ENCODE measurements at regions not wholly inside any gene's neighbourhood (a gene's known extent, or its start where the extent isn't known, plus 50 kb on each side); places are given as distances from the start of the nearest gene placed in this dataset.

DNA sequence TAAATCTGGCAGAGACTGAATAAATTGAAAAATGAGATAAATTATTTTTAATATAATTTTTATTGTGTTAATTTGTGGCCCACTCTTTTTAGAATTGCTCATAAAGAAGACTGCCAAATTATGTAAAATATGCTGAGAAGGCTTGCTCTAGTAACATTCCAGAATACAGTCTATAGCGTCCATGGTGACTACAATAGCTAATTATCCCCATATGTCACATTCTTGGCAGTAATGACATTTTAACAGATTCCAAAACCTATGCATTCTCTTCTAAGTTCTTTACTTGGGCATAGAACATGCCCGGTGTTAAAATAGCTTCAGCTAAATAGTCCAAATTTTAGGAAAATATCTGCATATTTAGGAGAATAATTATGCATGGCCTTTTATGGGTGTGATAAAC is 697.0 kb upstream of the SEMA6A start:
- Histone ChIP-seq H3K27ac (no peak overlapping the region), H3K36me3 (no peaks in the 10 kb centered on the region), H3K4me3 (no peak overlapping the region), H3K27me3 (no peaks in the 10 kb centered on the region), H3K4me1 (no peaks in the 10 kb centered on the region), H3K9me3 (no peaks in the 10 kb centered on the region)
- TF ChIP-seq POLR2A (IDR thresholded peaks at IDR 0.05): no peak
- TF ChIP-seq, protein P1, sequence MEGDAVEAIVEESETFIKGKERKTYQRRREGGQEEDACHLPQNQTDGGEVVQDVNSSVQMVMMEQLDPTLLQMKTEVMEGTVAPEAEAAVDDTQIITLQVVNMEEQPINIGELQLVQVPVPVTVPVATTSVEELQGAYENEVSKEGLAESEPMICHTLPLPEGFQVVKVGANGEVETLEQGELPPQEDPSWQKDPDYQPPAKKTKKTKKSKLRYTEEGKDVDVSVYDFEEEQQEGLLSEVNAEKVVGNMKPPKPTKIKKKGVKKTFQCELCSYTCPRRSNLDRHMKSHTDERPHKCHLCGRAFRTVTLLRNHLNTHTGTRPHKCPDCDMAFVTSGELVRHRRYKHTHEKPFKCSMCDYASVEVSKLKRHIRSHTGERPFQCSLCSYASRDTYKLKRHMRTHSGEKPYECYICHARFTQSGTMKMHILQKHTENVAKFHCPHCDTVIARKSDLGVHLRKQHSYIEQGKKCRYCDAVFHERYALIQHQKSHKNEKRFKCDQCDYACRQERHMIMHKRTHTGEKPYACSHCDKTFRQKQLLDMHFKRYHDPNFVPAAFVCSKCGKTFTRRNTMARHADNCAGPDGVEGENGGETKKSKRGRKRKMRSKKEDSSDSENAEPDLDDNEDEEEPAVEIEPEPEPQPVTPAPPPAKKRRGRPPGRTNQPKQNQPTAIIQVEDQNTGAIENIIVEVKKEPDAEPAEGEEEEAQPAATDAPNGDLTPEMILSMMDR (IDR thresholded peaks at IDR 0.05): no peak
- DNase-seq: no peak

DNA sequence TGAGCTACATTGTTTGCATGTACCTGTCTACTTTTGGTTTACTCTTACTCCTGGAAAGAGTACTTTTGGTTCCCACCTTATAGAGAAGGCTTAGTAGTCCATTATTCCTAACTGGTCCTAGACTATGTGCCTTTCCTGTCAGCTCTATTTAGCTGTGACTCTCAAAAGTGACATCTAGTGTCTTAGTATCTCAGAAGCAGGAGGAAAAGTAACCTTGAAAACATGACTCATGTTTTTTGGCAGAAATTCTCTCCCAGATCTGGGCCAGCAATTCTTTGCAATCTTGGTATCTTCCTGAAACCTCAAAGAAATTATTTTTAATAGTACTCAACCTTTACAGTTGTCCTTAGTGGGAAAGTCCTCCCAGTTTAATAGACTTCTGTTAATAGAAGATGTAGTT is 691.7 kb upstream of the SEMA6A start:
- no peak for DNase-seq
- TF ChIP-seq, protein P1 (IDR thresholded peaks at IDR 0.05): no peak
- no peak for TF ChIP-seq POLR2A (IDR thresholded peaks at IDR 0.05)

DNA sequence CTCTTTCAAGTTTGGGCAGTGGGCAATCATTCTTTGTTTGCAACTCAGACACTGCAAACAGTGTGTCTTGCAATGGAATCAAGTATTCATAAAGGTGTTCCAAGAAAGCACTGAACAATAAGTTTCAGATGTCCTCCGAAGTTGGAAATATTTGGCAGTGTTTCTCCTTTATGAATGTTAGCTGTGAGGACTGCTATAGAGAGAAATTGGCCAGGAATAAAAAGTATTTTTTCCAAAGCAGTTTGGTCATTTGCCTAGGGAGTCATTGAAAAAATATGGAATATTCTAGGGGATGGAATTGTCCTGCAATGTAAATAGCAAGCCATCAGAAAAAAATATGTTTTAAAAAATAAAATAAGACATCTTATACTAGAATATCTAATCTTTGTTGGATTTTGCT is 688.6 kb upstream of the SEMA6A start:
- no peaks in the 10 kb centered on the region for H3K4me1 ChIP-seq
- H3K36me3 ChIP-seq: no peaks in the 10 kb centered on the region
- no peak overlapping the region for H3K4me3 ChIP-seq
- no peak for TF ChIP-seq POLR2A (IDR thresholded peaks at IDR 0.05)
- TF ChIP-seq, protein P1 (IDR thresholded peaks at IDR 0.05): no peak
- H3K9me3 ChIP-seq: no peaks in the 10 kb centered on the region
- DNase-seq: no peak
- H3K27ac ChIP-seq: no peak overlapping the region
- H3K27me3 ChIP-seq: no peaks in the 10 kb centered on the region

More for the DNA sequence above, 691.7 kb upstream of the SEMA6A start:
- Histone ChIP-seq H3K4me1 (no peaks in the 10 kb centered on the region), H3K9me3 (no peaks in the 10 kb centered on the region), H3K27me3 (no peaks in the 10 kb centered on the region), H3K4me3 (no peak overlapping the region), H3K27ac (no peak overlapping the region), H3K36me3 (no peaks in the 10 kb centered on the region)

DNA sequence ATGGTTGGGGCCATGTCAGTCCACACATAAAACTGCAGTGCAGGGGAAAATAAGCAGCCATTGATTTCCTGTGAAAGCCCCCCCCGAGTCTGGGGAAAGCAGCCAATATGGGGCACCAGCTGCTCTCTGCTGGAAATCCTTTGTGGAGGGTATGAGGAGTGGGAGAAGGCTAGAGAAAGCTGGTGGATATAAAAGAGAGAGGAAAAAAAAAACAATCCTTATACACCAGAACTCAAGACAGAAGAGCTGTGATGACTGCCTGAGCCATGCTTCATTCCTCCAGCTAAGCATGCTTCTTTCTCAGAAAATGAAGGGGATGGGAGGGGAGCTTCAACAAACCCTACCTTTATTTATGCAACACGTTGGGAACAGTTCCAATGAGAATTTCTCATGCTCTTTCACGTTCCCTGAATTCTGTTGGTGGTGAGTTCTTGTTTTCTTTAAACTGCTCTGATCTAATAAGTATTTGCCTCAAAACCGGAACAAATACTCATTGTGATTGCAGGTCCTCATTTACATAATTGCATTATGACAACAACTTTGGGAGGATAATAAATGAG is 688.0 kb upstream of the SEMA6A start:
- no peaks in the 10 kb centered on the region for H3K4me1 ChIP-seq
- H3K4me3 ChIP-seq: no peak overlapping the region
- DNase-seq: no peak
- no peaks in the 10 kb centered on the region for H3K36me3 ChIP-seq
- H3K27ac ChIP-seq: no peak overlapping the region
- no peaks in the 10 kb centered on the region for H3K9me3 ChIP-seq
- no peak for TF ChIP-seq POLR2A (IDR thresholded peaks at IDR 0.05)
- TF ChIP-seq, protein P1 (IDR thresholded peaks at IDR 0.05): no peak
- no peaks in the 10 kb centered on the region for H3K27me3 ChIP-seq

DNA sequence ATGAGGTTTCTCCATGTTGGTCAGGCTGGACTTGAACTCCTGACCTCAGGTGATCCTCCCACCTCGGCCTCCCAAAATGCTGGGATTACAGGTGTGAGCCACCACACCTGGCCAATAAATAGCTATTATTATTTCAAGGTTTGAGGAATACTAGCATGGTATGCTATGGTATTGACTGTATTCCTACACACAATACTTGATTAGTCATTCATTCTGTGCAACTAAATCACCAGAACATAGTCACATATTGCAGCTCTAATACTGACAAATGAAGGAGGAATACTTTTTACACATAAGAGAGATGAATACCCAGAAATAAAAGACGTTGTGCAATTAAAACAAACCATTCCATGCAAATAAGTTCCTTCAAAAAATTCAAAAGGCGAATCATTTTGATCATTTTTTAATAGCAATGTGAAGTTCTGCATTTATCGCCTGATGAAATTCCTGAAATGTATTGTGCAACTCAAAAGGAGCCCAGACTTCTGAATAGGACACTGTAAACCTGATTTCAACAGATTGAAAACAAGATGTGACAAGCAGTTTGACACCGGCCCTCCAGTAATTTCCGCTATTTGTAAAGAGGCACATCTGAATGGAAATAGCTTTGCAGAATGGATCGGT is 687.4 kb upstream of the SEMA6A start:
- H3K36me3 ChIP-seq: no peaks in the 10 kb centered on the region
- no peaks in the 10 kb centered on the region for H3K9me3 ChIP-seq
- no peaks in the 10 kb centered on the region for H3K27me3 ChIP-seq
- H3K4me1 ChIP-seq: no peaks in the 10 kb centered on the region
- DNase-seq: no peak
- no peak overlapping the region for H3K27ac ChIP-seq
- H3K4me3 ChIP-seq: no peak overlapping the region
- TF ChIP-seq, protein P1 (IDR thresholded peaks at IDR 0.05): no peak
- TF ChIP-seq POLR2A (IDR thresholded peaks at IDR 0.05): no peak

All from Peyer's patch (tissue), 4 donors.